PFSK-1 (cell line): ENCODE measurements at regions not wholly inside any gene's neighbourhood (a gene's known extent, or its start where the extent isn't known, plus 50 kb on each side); places are given as distances from the start of the nearest gene placed in this dataset.

Experiments used
- POLR2AphosphoS5 ChIP-seq: IDR thresholded peaks from 2 replicates; pipeline ENCODE4 v1.6.1; 2012; ENCODE audit warnings: low read depth, mild to moderate bottlenecking, control low read depth, low read length, moderate library complexity
- REST ChIP-seq, 2 experiments: IDR thresholded peaks; 2 replicates each; pipeline versions ENCODE4 v1.6.1 to v1.8.0; 2011 to 2012; ENCODE audit warnings: low read depth in 2 of 2, low read length in 2 of 2, control low read depth in 1 of 2, inconsistent platforms in 1 of 2, mild to moderate bottlenecking in 1 of 2, moderate library complexity in 1 of 2; ENCODE audit not compliant: insufficient read depth in 1 of 2
- TAF1 ChIP-seq: IDR thresholded peaks from 2 replicates; pipeline ENCODE4 v1.6.1; 2012; ENCODE audit warnings: low read length, control low read depth, borderline replicate concordance; ENCODE audit not compliant: insufficient read depth

GRCh38 chr3:153042088-153042487 is 119.9 kb upstream of the RAP2B start:
- TF ChIP-seq POLR2AphosphoS5, result no peak
- no peak for TF ChIP-seq REST (IDR thresholded peaks at IDR 0.05; ENCODE audit: insufficient read depth in 1 of 2, low read depth in 2 of 2, low read length in 2 of 2)
- TF ChIP-seq TAF1, result no peak
